Hepatocyte (in vitro differentiated cells): ENCODE measurements at regions not wholly inside any gene's neighbourhood (a gene's known extent, or its start where the extent isn't known, plus 50 kb on each side); places are given as distances from the start of the nearest gene placed in this dataset.

ENCODE experiments used
- CTCF ChIP-seq: fragments of 200-600 bp; sonication (generic); IDR thresholded peaks from 2 replicates; pipeline ENCODE4 v1.5.1; 2016; ENCODE audit warnings: antibody characterized with exemption, mild to moderate bottlenecking; ENCODE audit not compliant: poor library complexity
- EZH2 ChIP-seq: fragments of 200-600 bp; sonication (generic); IDR thresholded peaks from 2 replicates; pipeline ENCODE4 v1.6.1; 2016; ENCODE audit warnings: antibody characterized with exemption, mild to moderate bottlenecking, borderline replicate concordance

- TF ChIP-seq CTCF (no peak), EZH2 (no peak)
Measured at GRCh38 chr7:13258386-13258785, 571.0 kb downstream of the ARL4A start.
